PC-9 (cell line): ENCODE measurements at regions not wholly inside any gene's neighbourhood (a gene's known extent, or its start where the extent isn't known, plus 50 kb on each side); places are given as distances from the start of the nearest gene placed in this dataset.

Experiments used
- BruUV-seq: library from RNA; stranded (reverse); fragments of 400-500 nt; replicated peaks from 2 replicates; lab custom pipeline; 2021; lab: Mats Ljungman, UMichigan
- CTCF ChIA-PET: fragments of 300-600 bp; sonication (Branson Sonifier 250); formaldehyde crosslinking; loops from one replicate; lab custom pipeline; 2022; ENCODE audit warnings: antibody characterized with exemption; lab: Charles Lee
- POLR2A ChIA-PET: fragments of 300-600 bp; sonication (Branson Sonifier 250); formaldehyde crosslinking; loops from one replicate; lab custom pipeline; 2022; ENCODE audit warnings: antibody characterized with exemption; ENCODE audit not compliant: unreplicated experiment; lab: Charles Lee
- DNase-seq, 2 experiments: peaks; one replicate each; pipeline versions ENCODE4 v3.0.0 to v3.0.0-alpha.2; 2015 to 2022; ENCODE audit warnings: mixed read lengths in 1 of 2
- H2AFZ ChIP-seq: fragments of 200-600 bp; sonication (generic); 2 replicates; pipeline ENCODE4 v1.8.1; 2017; ENCODE audit warnings: antibody characterized with exemption
- H3F3A ChIP-seq: fragments of 200-600 bp; sonication (generic); 2 replicates; pipeline ENCODE4 v1.8.1; 2017; ENCODE audit warnings: antibody characterized with exemption, mild to moderate bottlenecking, low read depth; ENCODE audit not compliant: insufficient read depth
- H3K27ac ChIP-seq: fragments of 200-600 bp; sonication (generic); 2 replicates; pipeline ENCODE4 v1.6.1; 2016; ENCODE audit warnings: mixed run types
- H3K27me3 ChIP-seq: fragments of 200-600 bp; sonication (generic); 2 replicates; pipeline ENCODE4 v1.6.1; 2016; ENCODE audit warnings: low read depth, mixed run types; ENCODE audit not compliant: insufficient read depth
- H3K36me3 ChIP-seq: fragments of 200-600 bp; sonication (generic); 2 replicates; pipeline ENCODE4 v1.6.1; 2016; ENCODE audit warnings: low read depth, mixed run types
- H3K4me1 ChIP-seq: fragments of 200-600 bp; sonication (generic); replicated peaks from 2 replicates; pipeline ENCODE4 v1.6.1; 2016; ENCODE audit warnings: mixed run types; ENCODE audit not compliant: insufficient read depth
- H3K4me2 ChIP-seq: fragments of 200-600 bp; sonication (generic); 2 replicates; pipeline ENCODE4 v1.6.1; 2017; ENCODE audit warnings: mixed run types
- H3K4me3 ChIP-seq: fragments of 200-600 bp; sonication (generic); 2 replicates; pipeline ENCODE4 v1.6.1; 2016; ENCODE audit warnings: mixed run types
- H3K79me2 ChIP-seq: fragments of 200-600 bp; sonication (generic); 2 replicates; pipeline ENCODE4 v1.6.1; 2017; ENCODE audit warnings: low read depth, mixed run types
- H3K9me2 ChIP-seq: fragments of 200-600 bp; sonication (generic); 2 replicates; pipeline ENCODE4 v1.8.1; 2017; ENCODE audit warnings: mild to moderate bottlenecking; ENCODE audit not compliant: insufficient read depth
- H3K9me3 ChIP-seq: fragments of 200-600 bp; sonication (generic); 2 replicates; pipeline ENCODE4 v1.8.1; 2016; ENCODE audit warnings: low read depth; ENCODE audit not compliant: insufficient read depth
- H4K20me1 ChIP-seq: fragments of 200-600 bp; sonication (generic); 2 replicates; pipeline ENCODE4 v1.8.1; 2017; ENCODE audit not compliant: insufficient read depth
- EZH2 ChIP-seq: fragments of 200-600 bp; sonication (generic); IDR thresholded peaks from 2 replicates; pipeline ENCODE4 v1.8.0; 2017; ENCODE audit warnings: antibody characterized with exemption, low read depth
- intact Hi-C: fragments of 100-400 bp; cut with micrococcal nuclease; formaldehyde crosslinking; loops from one replicate; pipeline ENCODE4 v1.10.0; 2022; ENCODE audit not compliant: unreplicated experiment
- TF ChIP-seq, protein P1 (sequence below): fragments of 200-600 bp; sonication (generic); conservative IDR thresholded peaks from 2 replicates; pipeline ENCODE4 v1.6.1; 2017; ENCODE audit warnings: mixed run types, antibody characterized with exemption, mild to moderate bottlenecking, moderate library complexity

DNA sequence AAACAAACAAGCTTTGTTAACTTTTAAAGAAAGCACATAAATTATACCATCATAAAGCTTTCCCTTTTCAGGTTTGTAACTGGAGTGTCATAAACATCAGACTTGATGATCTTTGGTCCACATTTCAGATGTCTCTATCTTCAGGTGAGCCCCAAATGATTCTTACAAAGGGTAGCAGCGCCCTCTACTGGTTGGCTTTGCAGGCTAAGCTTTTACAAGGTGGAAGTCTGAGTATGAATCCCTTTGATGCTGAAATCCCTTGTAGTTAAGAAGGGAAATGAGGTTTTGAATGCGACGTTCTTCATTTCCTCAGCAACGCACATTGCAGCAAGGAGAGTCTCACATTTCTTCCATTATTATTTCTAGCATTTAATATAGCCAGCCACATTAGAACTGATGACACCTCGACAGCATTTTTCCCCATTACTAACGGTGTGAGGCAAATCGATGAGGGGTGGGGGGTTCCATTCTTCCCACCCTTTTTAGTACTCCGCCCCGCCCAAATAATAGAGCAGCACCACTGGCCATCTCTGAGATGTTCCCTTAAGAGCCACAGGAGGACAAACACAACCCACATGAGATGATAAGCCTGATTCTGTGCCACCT, 126.3 kb upstream of the NT5E start:
- CTCF ChIA-PET, result interaction anchor here (1.6 kb wide), 1 partner anchor 126 kb away, joined by 3 read pairs; the partner anchor contains the start of gene NT5E
- BruUV-seq, result no TSS peak

DNA sequence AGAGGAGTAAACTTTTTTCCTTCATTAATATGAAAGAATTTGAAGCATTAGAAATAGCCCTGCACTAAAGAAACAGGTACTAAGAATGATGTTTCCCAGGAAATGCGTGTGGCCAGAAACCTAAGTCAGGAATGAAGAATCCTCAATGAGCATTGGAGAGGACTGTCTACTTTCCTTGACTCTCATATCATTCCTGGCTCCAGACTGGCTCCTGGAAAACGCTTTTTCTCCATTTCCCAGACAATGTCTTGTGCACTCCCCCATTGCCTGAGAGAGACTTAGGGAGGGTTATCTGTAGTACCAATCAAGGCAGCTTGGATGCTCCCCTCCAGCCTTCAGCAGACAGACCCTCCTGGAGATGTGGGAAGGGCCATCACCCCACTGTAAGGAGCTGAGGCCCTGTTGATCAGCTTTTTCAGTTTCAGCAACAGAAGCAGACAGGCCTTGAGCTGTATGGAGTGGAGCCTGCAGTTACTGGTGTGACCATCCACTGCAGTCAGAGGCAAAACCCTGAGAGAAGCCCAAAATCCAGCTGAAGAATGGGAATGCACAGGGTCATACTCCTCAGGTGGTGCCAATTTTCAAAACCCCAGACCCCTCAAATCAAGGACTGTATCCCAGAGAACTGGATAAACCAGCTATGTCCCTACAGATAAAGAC, 127.3 kb upstream of the NT5E start:
- POLR2A ChIA-PET, result no interaction called here
- H2AFZ ChIP-seq, result no peak overlapping the region
- no peak for DNase-seq
- no TSS peak for BruUV-seq
- no peak overlapping the region for H3K4me2 ChIP-seq
- no peaks in the 10 kb centered on the region for H3K9me2 ChIP-seq
- intact Hi-C loops, result loop anchor here (2.0 to 5.0 kb wide), 4 partner anchors 305 to 1440 kb away; no protein-coding TSS in a partner anchor
- no peaks in the 10 kb centered on the region for H3K27me3 ChIP-seq
- H3K9me3 ChIP-seq, result no peaks in the 10 kb centered on the region
- TF ChIP-seq, protein P1, sequence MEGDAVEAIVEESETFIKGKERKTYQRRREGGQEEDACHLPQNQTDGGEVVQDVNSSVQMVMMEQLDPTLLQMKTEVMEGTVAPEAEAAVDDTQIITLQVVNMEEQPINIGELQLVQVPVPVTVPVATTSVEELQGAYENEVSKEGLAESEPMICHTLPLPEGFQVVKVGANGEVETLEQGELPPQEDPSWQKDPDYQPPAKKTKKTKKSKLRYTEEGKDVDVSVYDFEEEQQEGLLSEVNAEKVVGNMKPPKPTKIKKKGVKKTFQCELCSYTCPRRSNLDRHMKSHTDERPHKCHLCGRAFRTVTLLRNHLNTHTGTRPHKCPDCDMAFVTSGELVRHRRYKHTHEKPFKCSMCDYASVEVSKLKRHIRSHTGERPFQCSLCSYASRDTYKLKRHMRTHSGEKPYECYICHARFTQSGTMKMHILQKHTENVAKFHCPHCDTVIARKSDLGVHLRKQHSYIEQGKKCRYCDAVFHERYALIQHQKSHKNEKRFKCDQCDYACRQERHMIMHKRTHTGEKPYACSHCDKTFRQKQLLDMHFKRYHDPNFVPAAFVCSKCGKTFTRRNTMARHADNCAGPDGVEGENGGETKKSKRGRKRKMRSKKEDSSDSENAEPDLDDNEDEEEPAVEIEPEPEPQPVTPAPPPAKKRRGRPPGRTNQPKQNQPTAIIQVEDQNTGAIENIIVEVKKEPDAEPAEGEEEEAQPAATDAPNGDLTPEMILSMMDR, result no peak
- no peak for TF ChIP-seq EZH2
- H3K4me1 ChIP-seq, result no peaks in the 10 kb centered on the region
- no peaks in the 10 kb centered on the region for H3K36me3 ChIP-seq
- no peaks in the 10 kb centered on the region for H3F3A ChIP-seq
- H3K4me3 ChIP-seq, result no peak overlapping the region
- no peak overlapping the region for H3K27ac ChIP-seq
- CTCF ChIA-PET, result interaction anchor here (1.6 kb wide), 1 partner anchor 127 kb away, joined by 3 read pairs; the partner anchor contains the start of gene NT5E
- no peaks in the 10 kb centered on the region for H4K20me1 ChIP-seq
- no peaks in the 10 kb centered on the region for H3K79me2 ChIP-seq

More for the DNA sequence above, 126.3 kb upstream of the NT5E start:
- TF ChIP-seq, protein P1, result peak; percentile 86
- no peak for TF ChIP-seq EZH2
- Histone ChIP-seq H3K36me3 (no peaks in the 10 kb centered on the region), H4K20me1 (no peaks in the 10 kb centered on the region), H3K4me1 (no peaks in the 10 kb centered on the region), H3K9me3 (no peaks in the 10 kb centered on the region), H3K79me2 (no peaks in the 10 kb centered on the region), H3K27me3 (no peaks in the 10 kb centered on the region), H3K9me2 (no peaks in the 10 kb centered on the region), H3K27ac (no peak overlapping the region), H3K4me2 (no peak overlapping the region), H3K4me3 (no peak overlapping the region), H2AFZ (no peak overlapping the region), H3F3A (no peaks in the 10 kb centered on the region)
- DNase-seq, result peak; percentile 46 to 72
- intact Hi-C loops, result loop anchor here (2.0 to 5.0 kb wide), 4 partner anchors 306 to 1441 kb away; no protein-coding TSS in a partner anchor
- POLR2A ChIA-PET, result no interaction called here

DNA sequence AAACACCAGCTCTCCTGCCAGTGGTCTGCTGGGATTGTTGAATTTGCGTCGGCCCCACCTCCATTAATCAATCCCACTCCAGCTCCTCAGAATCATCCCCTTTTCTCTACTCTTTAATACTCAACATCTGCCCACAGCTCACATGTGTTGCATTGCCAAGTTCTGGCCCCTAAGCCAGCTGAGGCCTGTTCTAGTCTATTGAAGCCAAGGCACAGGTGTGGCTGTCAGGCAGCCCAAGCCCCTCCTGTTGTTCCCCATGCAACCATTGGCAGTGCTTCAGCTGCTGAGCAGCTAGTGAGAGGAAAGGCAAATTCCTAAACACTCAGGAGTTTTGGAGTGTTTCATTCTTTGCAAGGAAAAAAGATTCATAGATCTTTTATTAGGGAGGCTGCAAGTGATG, 128.0 kb upstream of the NT5E start:
- no peaks in the 10 kb centered on the region for H3K36me3 ChIP-seq
- no peaks in the 10 kb centered on the region for H3F3A ChIP-seq
- no peaks in the 10 kb centered on the region for H3K9me2 ChIP-seq
- ChIA-PET POLR2A (no interaction called here), CTCF (no interaction called here)
- TF ChIP-seq, protein P1, result no peak
- no peak for TF ChIP-seq EZH2
- no peak overlapping the region for H2AFZ ChIP-seq
- H3K27ac ChIP-seq, result no peak overlapping the region
- no peak overlapping the region for H3K4me3 ChIP-seq
- H4K20me1 ChIP-seq, result no peaks in the 10 kb centered on the region
- no peaks in the 10 kb centered on the region for H3K27me3 ChIP-seq
- intact Hi-C loops, result loop anchor here (2.0 to 5.0 kb wide), 4 partner anchors 305 to 1440 kb away; no protein-coding TSS in a partner anchor
- DNase-seq, result no peak
- H3K9me3 ChIP-seq, result no peaks in the 10 kb centered on the region
- no TSS peak for BruUV-seq
- H3K4me1 ChIP-seq, result no peaks in the 10 kb centered on the region
- H3K4me2 ChIP-seq, result no peak overlapping the region
- H3K79me2 ChIP-seq, result no peaks in the 10 kb centered on the region
